ENCODE measurements at regions not wholly inside any gene's neighbourhood (a gene's known extent, or its start where the extent isn't known, plus 50 kb on each side); places are given as distances from the start of the nearest gene placed in this dataset.

DNA sequence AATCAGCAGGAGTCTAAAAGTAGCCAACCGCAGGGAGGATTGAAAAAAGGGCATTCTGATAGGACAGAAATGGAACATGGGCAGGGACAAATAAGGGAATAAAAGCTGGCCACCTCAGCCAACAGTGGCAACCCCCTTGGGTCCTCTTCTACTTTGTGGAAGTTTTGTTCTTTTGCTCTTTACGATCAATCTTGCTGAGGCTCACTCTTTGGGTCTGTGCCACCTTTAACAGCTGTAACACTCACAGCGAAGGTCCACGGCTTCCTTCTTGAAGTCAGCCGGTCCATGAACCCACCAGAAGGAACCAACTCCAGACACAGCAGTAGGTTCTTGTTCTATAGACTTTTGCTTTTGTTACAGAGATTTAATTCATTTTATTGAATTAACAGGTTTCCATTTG, 285.4 kb upstream of the CDH20 start:
- Mint-ChIP-seq H3K4me3 (no peak overlapping the region), H3K27ac (ENCODE audit: low read depth) (no peak overlapping the region), H3K4me1 (no peaks in the 10 kb centered on the region), H3K9me3 (peaks cover 4% of the 10 kb centered on the region), H3K36me3 (ENCODE audit: insufficient read depth) (no peaks in the 10 kb centered on the region), H3K27me3 (no peaks in the 10 kb centered on the region)
- no peak for ATAC-seq (replicated peaks; ENCODE audit: extremely low read depth, poor library complexity, severe bottlenecking)
- no peak for DNase-seq (ENCODE audit: low spot score in 2 of 2)

DNA sequence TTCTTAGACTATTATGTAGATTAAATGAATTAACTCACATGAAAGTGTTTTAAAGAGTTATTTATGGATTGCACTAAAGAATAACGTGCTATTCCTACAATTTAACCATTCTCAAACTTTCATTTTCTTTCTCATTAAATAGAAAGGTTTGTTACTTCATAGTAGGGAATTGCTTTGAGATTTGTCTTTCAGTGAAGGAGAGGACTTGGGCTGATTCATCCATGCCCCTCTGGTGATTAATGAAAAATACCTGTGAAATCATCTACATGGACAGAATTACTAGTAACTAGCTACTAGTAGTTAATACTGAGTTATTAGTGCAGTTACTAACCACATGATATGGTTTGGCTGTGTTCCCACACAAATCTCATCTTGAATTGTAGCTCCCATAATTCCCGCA, 275.8 kb upstream of the CDH20 start:
- Mint-ChIP-seq H3K36me3 (ENCODE audit: insufficient read depth) (no peaks in the 10 kb centered on the region), H3K27me3 (no peaks in the 10 kb centered on the region), H3K4me1 (no peaks in the 10 kb centered on the region), H3K4me3 (no peak overlapping the region), H3K27ac (ENCODE audit: low read depth) (no peak overlapping the region), H3K9me3 (peaks cover 19% of the 10 kb centered on the region)
- ATAC-seq (replicated peaks; ENCODE audit: extremely low read depth, poor library complexity, severe bottlenecking) (no peak), DNase-seq (ENCODE audit: low spot score in 2 of 2) (no peak)

DNA sequence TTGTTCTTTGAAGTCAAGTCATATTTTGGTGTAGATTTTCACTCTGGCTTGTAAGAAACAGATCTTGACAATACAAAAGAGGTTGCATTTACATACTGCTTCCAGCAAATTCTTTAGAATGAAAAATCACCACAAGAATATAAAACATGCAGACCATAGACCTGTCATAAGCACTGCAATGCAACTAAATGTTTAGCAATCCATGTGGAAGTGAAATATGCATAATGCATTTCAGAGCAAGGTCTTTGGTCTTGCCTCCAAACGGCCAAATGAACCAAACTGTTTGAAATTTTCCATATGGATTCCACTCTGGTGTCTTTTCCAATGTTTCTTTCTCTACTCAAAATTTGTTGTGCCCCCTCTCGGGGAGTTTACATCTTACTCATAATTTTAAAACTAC, 271.0 kb upstream of the CDH20 start:
- peaks cover 12% of the 10 kb centered on the region for H3K9me3 Mint-ChIP-seq
- H3K27ac Mint-ChIP-seq (ENCODE audit: low read depth), result no peak overlapping the region
- H3K27me3 Mint-ChIP-seq, result no peaks in the 10 kb centered on the region
- ATAC-seq (replicated peaks; ENCODE audit: extremely low read depth, poor library complexity, severe bottlenecking), result no peak
- DNase-seq (ENCODE audit: low spot score in 2 of 2), result no peak
- no peak overlapping the region for H3K4me3 Mint-ChIP-seq
- H3K36me3 Mint-ChIP-seq (ENCODE audit: insufficient read depth), result no peaks in the 10 kb centered on the region
- no peaks in the 10 kb centered on the region for H3K4me1 Mint-ChIP-seq

DNA sequence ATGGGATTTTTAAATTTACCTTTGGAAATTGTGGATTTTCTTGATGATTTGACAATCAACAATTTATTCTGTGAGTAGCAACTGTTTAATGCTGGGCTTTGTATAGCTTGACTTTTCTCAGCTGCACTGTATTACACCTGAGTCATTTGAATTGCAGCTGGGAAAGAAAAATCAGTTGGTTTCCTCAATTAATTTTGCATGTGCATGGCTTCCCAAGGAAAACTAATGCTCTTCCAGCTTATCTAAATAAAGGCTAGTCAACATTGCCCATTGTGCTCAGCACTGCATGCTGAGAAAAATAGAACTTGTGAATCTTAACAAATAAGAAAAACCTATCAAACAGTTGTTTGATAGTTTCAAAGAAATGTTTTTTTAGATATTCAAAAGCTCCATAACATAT, 268.3 kb upstream of the CDH20 start:
- H3K9me3 Mint-ChIP-seq, result peaks cover 12% of the 10 kb centered on the region
- no peak overlapping the region for H3K4me3 Mint-ChIP-seq
- DNase-seq (ENCODE audit: low spot score in 2 of 2) (no peak), ATAC-seq (replicated peaks; ENCODE audit: extremely low read depth, poor library complexity, severe bottlenecking) (no peak)
- H3K27me3 Mint-ChIP-seq, result no peaks in the 10 kb centered on the region
- no peaks in the 10 kb centered on the region for H3K4me1 Mint-ChIP-seq
- H3K27ac Mint-ChIP-seq (ENCODE audit: low read depth), result no peak overlapping the region
- H3K36me3 Mint-ChIP-seq (ENCODE audit: insufficient read depth), result no peaks in the 10 kb centered on the region

DNA sequence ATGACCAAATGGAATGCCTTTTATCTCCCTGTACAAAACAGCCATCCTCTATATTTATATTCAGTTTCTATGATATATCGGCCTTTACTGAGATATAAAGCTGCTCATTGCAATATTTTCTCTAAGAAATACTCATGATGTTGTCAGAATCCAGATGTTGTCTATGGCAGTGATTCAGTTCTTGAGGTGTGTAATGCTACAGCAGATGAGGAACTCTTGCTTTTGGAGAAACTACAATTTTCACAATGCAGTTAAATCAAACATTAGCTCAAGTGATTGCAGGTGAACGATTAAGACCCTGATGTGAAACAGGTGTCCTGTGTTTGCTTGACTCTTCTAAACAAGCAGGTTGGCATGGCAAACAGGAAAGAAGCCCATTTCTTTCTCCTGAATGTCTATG, 256.2 kb upstream of the CDH20 start:
- H3K9me3 Mint-ChIP-seq, result peaks cover 14% of the 10 kb centered on the region
- H3K27ac Mint-ChIP-seq (ENCODE audit: low read depth), result no peak overlapping the region
- no peaks in the 10 kb centered on the region for H3K27me3 Mint-ChIP-seq
- no peak for DNase-seq (ENCODE audit: low spot score in 2 of 2)
- no peak overlapping the region for H3K4me3 Mint-ChIP-seq
- H3K4me1 Mint-ChIP-seq, result no peaks in the 10 kb centered on the region
- H3K36me3 Mint-ChIP-seq (ENCODE audit: insufficient read depth), result no peaks in the 10 kb centered on the region
- ATAC-seq (replicated peaks; ENCODE audit: extremely low read depth, poor library complexity, severe bottlenecking), result no peak

DNA sequence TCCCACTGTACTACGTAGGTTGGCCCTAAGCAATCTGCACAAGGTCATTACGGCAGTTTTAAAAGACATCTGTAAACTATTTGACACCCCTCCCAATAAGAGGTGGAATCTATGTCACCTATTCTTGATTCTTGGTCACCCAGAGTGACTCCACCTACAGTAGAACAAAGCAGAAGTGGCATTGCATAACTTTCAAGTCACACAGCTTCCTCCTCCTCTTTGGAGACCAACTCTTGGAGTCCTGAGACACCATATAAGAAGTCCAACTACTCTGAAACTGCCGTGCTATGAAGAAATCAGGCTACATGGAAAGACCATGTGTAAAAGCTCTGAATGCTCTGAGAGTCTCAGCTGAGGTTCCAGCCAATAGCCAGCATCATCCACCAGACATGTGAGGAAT, 253.5 kb upstream of the CDH20 start:
- ATAC-seq (replicated peaks; ENCODE audit: extremely low read depth, poor library complexity, severe bottlenecking) (no peak), DNase-seq (ENCODE audit: low spot score in 2 of 2) (no peak)
- Mint-ChIP-seq H3K4me3 (no peak overlapping the region), H3K36me3 (ENCODE audit: insufficient read depth) (no peaks in the 10 kb centered on the region), H3K27ac (ENCODE audit: low read depth) (no peak overlapping the region), H3K27me3 (no peaks in the 10 kb centered on the region), H3K9me3 (no peaks in the 10 kb centered on the region), H3K4me1 (no peaks in the 10 kb centered on the region)

DNA sequence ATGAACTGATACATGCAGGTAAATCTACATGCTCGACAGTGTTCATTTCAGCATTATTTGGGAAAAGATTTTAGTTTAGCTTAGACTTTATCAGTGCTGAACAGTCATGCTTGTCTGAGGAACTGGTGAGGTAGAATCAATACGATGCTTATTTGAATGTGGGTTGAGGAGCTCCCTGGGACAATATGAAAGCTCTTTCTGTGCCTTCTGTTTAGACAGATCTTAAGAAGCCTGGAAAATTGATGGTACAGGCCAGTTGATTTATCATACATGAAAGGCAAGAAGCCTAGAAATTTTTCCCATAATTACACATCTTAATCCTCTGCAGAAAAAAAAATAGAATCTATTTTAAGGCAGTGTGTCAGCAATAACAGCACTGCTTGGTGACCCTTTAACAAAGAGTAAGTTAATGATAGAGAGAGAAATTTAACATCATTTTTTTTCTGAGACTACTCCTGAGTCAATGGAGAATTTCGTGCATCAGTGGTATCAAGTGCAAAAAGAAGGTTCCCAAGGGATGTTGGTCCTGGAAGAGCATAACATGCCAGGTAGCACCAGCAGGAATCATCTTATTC, 252.2 kb upstream of the CDH20 start:
- Mint-ChIP-seq H3K4me1 (no peaks in the 10 kb centered on the region), H3K36me3 (ENCODE audit: insufficient read depth) (no peaks in the 10 kb centered on the region), H3K4me3 (no peak overlapping the region), H3K9me3 (no peaks in the 10 kb centered on the region), H3K27ac (ENCODE audit: low read depth) (no peak overlapping the region), H3K27me3 (no peaks in the 10 kb centered on the region)
- DNase-seq (ENCODE audit: low spot score in 2 of 2), result no peak
- no peak for ATAC-seq (replicated peaks; ENCODE audit: extremely low read depth, poor library complexity, severe bottlenecking)

DNA sequence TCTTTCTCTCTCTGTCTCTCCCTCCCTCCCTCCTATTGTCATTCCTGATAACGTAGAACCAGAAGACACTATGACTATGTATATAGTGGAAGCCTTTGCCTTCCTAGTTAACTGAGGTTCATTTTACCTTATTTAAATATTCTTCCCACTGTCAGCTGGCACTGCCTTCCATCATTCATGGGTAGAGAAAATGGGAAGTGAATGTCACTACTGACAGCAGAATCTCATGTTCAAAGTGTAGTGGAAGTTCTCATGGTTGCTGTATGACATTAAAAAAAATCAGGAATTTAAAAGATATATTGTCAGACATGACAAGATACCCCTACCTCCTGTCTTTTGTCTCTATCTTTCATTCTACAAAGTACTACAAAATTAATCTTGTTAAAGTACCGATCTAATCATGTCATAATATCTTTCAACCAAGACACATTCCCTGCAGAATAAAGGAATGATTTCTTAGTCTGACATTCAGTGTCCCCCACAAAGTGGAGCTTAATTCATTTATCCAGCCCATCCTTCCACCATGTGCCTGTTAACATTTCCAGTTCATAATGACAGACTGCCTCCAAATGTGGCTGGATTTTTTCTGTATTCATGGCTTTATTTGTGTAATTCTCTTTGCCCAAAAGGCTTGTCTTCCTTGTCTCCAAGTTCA, 250.1 kb upstream of the CDH20 start:
- Mint-ChIP-seq H3K4me1 (no peaks in the 10 kb centered on the region), H3K36me3 (ENCODE audit: insufficient read depth) (no peaks in the 10 kb centered on the region), H3K27me3 (no peaks in the 10 kb centered on the region), H3K9me3 (no peaks in the 10 kb centered on the region), H3K4me3 (no peak overlapping the region), H3K27ac (ENCODE audit: low read depth) (no peak overlapping the region)
- ATAC-seq (replicated peaks; ENCODE audit: extremely low read depth, poor library complexity, severe bottlenecking), result no peak
- no peak for DNase-seq (ENCODE audit: low spot score in 2 of 2)

DNA sequence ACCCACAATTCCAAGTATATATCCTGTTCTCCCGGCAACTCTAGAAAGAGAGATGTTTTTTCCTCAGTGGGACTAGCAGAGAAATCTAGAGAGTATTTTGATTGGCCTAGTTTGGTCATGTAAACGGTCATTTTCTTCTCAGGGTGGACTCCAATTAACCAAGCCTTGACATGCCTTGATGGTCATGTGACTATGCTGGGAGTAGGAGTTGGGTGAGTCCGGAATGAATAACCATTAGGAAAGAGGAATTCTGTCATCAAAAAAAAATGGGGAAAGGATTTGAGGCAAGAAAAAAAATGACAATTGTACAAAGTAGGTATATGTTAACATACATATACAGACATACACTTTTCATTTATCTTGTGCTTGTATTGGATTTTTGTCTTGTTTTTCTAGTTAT, 248.2 kb upstream of the CDH20 start:
- DNase-seq (ENCODE audit: low spot score in 2 of 2) (no peak), ATAC-seq (replicated peaks; ENCODE audit: extremely low read depth, poor library complexity, severe bottlenecking) (no peak)
- H3K27ac Mint-ChIP-seq (ENCODE audit: low read depth), result no peak overlapping the region
- peaks cover 6% of the 10 kb centered on the region for H3K9me3 Mint-ChIP-seq
- H3K4me1 Mint-ChIP-seq, result no peaks in the 10 kb centered on the region
- no peak overlapping the region for H3K4me3 Mint-ChIP-seq
- H3K27me3 Mint-ChIP-seq, result no peaks in the 10 kb centered on the region
- H3K36me3 Mint-ChIP-seq (ENCODE audit: insufficient read depth), result no peaks in the 10 kb centered on the region

DNA sequence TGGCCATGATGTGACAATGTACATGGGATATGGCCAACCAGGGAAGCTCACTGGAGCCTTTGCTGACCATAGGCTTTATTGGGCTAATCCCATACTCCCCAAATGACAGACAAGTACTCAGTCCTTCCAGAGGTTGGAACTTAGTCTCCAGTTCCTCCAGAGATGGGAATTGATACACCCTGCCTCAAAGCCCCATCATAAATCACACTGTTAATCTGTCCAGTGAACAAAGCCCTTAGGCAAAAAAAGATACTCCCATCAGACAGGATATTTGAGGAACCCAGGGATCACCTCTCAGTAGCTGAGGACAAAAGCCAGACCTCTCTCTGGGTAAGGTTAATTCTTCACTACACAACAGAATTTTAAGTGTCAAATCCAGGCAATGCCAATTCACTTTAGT, 247.5 kb upstream of the CDH20 start:
- DNase-seq (ENCODE audit: low spot score in 2 of 2) (no peak), ATAC-seq (replicated peaks; ENCODE audit: extremely low read depth, poor library complexity, severe bottlenecking) (no peak)
- H3K4me3 Mint-ChIP-seq, result no peak overlapping the region
- H3K27ac Mint-ChIP-seq (ENCODE audit: low read depth), result no peak overlapping the region
- no peaks in the 10 kb centered on the region for H3K36me3 Mint-ChIP-seq (ENCODE audit: insufficient read depth)
- no peaks in the 10 kb centered on the region for H3K27me3 Mint-ChIP-seq
- H3K4me1 Mint-ChIP-seq, result no peaks in the 10 kb centered on the region
- peaks cover 6% of the 10 kb centered on the region for H3K9me3 Mint-ChIP-seq

DNA sequence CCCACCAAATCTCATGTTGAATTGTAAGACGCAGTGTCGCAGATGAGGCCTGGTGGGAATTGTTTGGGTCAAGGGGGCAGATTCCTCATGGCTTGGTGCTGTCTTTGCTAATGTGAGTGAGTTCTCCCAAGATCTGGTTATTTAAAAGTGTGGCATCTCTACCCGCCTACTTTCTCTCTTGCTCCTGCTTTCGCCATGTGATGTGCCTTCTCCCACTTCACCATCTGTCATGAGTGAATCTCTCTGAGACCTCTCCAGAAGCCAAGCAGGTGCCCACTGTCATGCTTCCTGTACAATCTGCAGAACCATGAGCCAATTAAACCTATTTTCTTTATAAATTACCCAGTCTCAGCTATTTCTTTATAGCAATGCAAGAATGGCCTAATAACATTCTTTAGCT, 246.6 kb upstream of the CDH20 start:
- H3K36me3 Mint-ChIP-seq (ENCODE audit: insufficient read depth), result no peaks in the 10 kb centered on the region
- H3K4me3 Mint-ChIP-seq, result no peak overlapping the region
- H3K27ac Mint-ChIP-seq (ENCODE audit: low read depth), result no peak overlapping the region
- DNase-seq (ENCODE audit: low spot score in 2 of 2) (no peak), ATAC-seq (replicated peaks; ENCODE audit: extremely low read depth, poor library complexity, severe bottlenecking) (no peak)
- H3K27me3 Mint-ChIP-seq, result no peaks in the 10 kb centered on the region
- H3K4me1 Mint-ChIP-seq, result no peaks in the 10 kb centered on the region
- peaks cover 6% of the 10 kb centered on the region for H3K9me3 Mint-ChIP-seq

DNA sequence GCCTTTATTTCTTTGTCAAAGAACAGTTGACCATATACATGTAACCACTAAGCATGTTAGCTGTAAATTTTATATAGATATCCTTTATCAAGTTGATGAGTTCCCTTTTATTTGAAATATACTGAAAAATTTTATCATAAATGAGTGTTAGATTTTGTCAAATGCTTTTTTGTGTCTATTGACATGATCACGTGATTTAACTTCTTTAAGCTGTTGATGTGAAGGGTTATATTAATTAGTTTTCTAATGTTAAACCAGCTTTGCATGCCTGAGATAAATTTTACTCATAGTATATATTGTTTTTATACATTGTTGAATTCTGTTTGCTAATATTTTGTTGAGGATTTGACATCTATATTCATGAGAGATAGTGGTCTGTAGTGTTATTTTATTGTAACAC, 241.9 kb upstream of the CDH20 start:
- Mint-ChIP-seq H3K36me3 (ENCODE audit: insufficient read depth) (no peaks in the 10 kb centered on the region), H3K9me3 (peaks cover 18% of the 10 kb centered on the region), H3K4me1 (no peaks in the 10 kb centered on the region), H3K27me3 (no peaks in the 10 kb centered on the region), H3K27ac (ENCODE audit: low read depth) (no peak overlapping the region), H3K4me3 (no peak overlapping the region)
- DNase-seq (ENCODE audit: low spot score in 2 of 2), result no peak
- no peak for ATAC-seq (replicated peaks; ENCODE audit: extremely low read depth, poor library complexity, severe bottlenecking)

DNA sequence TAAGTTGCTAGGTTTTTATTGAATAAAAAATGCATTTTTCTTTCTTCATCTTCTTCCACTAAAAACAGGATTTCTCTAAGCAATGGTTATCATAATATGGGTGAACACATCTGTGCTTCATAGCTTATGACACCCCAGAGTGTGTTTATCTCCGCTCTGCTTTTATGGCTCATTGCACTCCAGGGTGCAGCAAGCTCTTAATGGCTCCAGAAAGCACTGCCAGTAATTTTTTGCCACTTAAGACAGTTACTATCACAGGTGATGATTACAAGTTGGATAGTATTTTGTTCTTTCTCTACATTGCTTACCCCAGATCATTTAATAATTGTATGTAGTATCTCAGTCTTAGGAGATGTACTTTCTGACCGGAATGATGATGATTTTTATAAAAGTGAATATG, 239.3 kb upstream of the CDH20 start:
- H3K27ac Mint-ChIP-seq (ENCODE audit: low read depth), result no peak overlapping the region
- no peak overlapping the region for H3K4me3 Mint-ChIP-seq

More for the DNA sequence above, 239.3 kb upstream of the CDH20 start:
- no peak for DNase-seq (ENCODE audit: low spot score in 2 of 2)
- H3K9me3 Mint-ChIP-seq, result peaks cover 18% of the 10 kb centered on the region
- no peak for ATAC-seq (replicated peaks; ENCODE audit: extremely low read depth, poor library complexity, severe bottlenecking)
- no peaks in the 10 kb centered on the region for H3K27me3 Mint-ChIP-seq
- no peaks in the 10 kb centered on the region for H3K36me3 Mint-ChIP-seq (ENCODE audit: insufficient read depth)
- no peaks in the 10 kb centered on the region for H3K4me1 Mint-ChIP-seq
